Stomach (tissue), 8 donors: ENCODE measurements at regions not wholly inside any gene's neighbourhood (a gene's known extent, or its start where the extent isn't known, plus 50 kb on each side); places are given as distances from the start of the nearest gene placed in this dataset.
A peak's percentile ranks its signal among the peaks of the same experiment; 100 is the strongest.

Source experiments
- DNase-seq, 2 donors: peaks; one replicate each; pipeline versions ENCODE4 v3.0.0 to v3.0.0-alpha.2; 2013 to 2019
- H3K27ac ChIP-seq, 5 donors: fragments of 200-600 bp in 4 of 5; sonication (generic) in 4 of 5; one replicate each; pipeline ENCODE4 v1.5.1; 2013 to 2019; ENCODE audit warnings: mild to moderate bottlenecking in 1 of 5, moderate library complexity in 1 of 5
- H3K27me3 ChIP-seq, 3 donors: fragments of 200-600 bp; sonication (generic); one replicate each; pipeline ENCODE4 v1.5.1; 2017 to 2019; ENCODE audit warnings: mixed run types in 1 of 3
- H3K36me3 ChIP-seq, 4 donors: fragments of 200-600 bp; sonication (generic); 1 replicate in 3 of 4; 2 replicates in 1 of 4; pipeline ENCODE4 v1.5.1; 2016 to 2019
- H3K4me1 ChIP-seq, 4 donors: fragments of 200-600 bp; sonication (generic); one replicate each; pipeline ENCODE4 v1.5.1; 2016 to 2019
- H3K4me3 ChIP-seq, 4 donors: fragments of 200-600 bp; sonication (generic) in 3 of 4; one replicate each; pipeline ENCODE4 v1.5.1; 2016 to 2019; ENCODE audit warnings: mild to moderate bottlenecking in 1 of 4
- H3K9me3 ChIP-seq, 4 donors: fragments of 200-600 bp; sonication (generic); one replicate each; pipeline ENCODE4 v1.5.1; 2016 to 2019
- CTCF ChIP-seq, 7 experiments: fragments of 450-650 bp in 4 of 7; fragments of 200-600 bp in 3 of 7; sonication (generic) in 3 of 7; IDR thresholded peaks; one replicate each; pipeline ENCODE4 v1.5.1; 2016 to 2019; ENCODE audit warnings: antibody characterized with exemption in 7 of 7, control low read depth in 2 of 7, mild to moderate bottlenecking in 1 of 7
- EP300 ChIP-seq: sonication (generic); formaldehyde crosslinking; IDR thresholded peaks from one replicate; pipeline ENCODE4 v1.6.1; 2017; ENCODE audit warnings: antibody characterized with exemption
- POLR2A ChIP-seq, 4 donors: fragments of 450-650 bp; IDR thresholded peaks; one replicate each; pipeline ENCODE4 v1.6.1; 2016; ENCODE audit warnings: antibody characterized with exemption in 4 of 4, control low read depth in 2 of 4, mild to moderate bottlenecking in 1 of 4, moderate library complexity in 1 of 4
- POLR2AphosphoS5 ChIP-seq, 3 donors: sonication (generic); formaldehyde crosslinking; IDR thresholded peaks; one replicate each; pipeline ENCODE4 v1.6.1; 2016; ENCODE audit warnings: antibody characterized with exemption in 3 of 3
- WGBS, 5 donors: extraction: QIAGEN DNeasy Blood & Tissue Kit in 3 of 5; methylation state at CpG; one replicate each; pipeline versions ENCODE4 v1.1.5 to v1.1.7; 2013 to 2018; 5-methylcytosine and 5-hydroxymethylcytosine counted together
- intact Hi-C: fragments of 100-400 bp; cut with DNase I; formaldehyde crosslinking; loops from one replicate; pipeline ENCODE4 v1.15.1; 2023; ENCODE audit warnings: low total_unique reads
- donor health status: healthy with polysubstance abuse.
- donor health status: Bipolar disorder and iron deficiency.
- donor health status: healthy.

DNA sequence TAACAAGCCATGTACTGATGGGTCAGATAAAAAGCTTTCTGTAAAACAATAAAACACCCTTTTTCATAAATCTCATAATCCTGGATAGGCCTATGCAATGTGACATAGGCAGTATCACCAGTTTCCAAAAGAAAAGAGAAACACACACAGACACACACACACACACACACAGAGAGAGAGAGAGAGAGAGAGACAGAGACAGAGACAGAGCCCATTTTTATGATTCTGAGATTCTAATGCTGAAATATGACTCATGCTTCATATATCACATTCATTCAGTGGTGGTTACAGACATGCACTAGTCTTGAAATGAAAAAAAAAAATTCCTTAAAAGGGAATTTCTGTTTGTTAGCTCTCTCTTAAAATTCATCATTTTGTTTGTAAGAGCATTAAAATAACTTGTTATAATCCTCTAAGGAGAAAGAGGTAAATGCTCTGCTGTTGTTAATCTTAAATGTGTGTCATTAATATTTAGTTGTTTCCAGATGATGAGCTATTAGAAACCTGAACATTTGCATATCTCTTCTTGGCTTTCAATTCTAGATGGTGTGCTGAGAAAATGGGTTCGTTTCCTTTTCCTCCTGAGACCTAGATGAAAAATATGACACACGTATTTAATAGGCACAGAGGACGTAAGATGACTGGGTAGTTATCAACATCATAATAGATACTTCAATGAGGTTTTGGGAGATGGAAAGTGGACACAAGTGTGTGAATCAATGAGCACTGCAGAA, 1598.7 kb upstream of the ACVR2A start:
- WGBS, 5 donors: 31 to 55% (median 42%) methylated on average over 3 of the region's 3 CpGs
- H3K27ac ChIP-seq: no peak overlapping the region
- intact Hi-C loops: no loop called here
- H3K4me3 ChIP-seq: no peak overlapping the region
- no peaks in the 10 kb centered on the region for H3K4me1 ChIP-seq
- no peaks in the 10 kb centered on the region for H3K9me3 ChIP-seq
- TF ChIP-seq POLR2AphosphoS5 (IDR thresholded peaks at IDR 0.05) (no peak), EP300 (no peak), CTCF (IDR thresholded peaks at IDR 0.05) (no peak), POLR2A (IDR thresholded peaks at IDR 0.05) (no peak)
- no peaks in the 10 kb centered on the region for H3K27me3 ChIP-seq
- no peak for DNase-seq
- H3K36me3 ChIP-seq: no peaks in the 10 kb centered on the region

- 52 to 76% (median 62%) methylated on average over 2 of the region's 2 CpGs for WGBS, 5 donors
- Histone ChIP-seq H3K27ac (no peak overlapping the region), H3K9me3 (no peaks in the 10 kb centered on the region), H3K4me1 (no peaks in the 10 kb centered on the region), H3K27me3 (no peaks in the 10 kb centered on the region), H3K4me3 (no peak overlapping the region), H3K36me3 (no peaks in the 10 kb centered on the region)
- DNase-seq: peak in 1 of 2 donors; percentile 27
- intact Hi-C loops: no loop called here
- TF ChIP-seq POLR2A (IDR thresholded peaks at IDR 0.05): no peak
- TF ChIP-seq EP300: no peak
- no peak for TF ChIP-seq CTCF (IDR thresholded peaks at IDR 0.05)
- no peak for TF ChIP-seq POLR2AphosphoS5 (IDR thresholded peaks at IDR 0.05)
Measured at GRCh38 chr2:146244830-146245229, 1600.0 kb upstream of the ACVR2A start.

DNA sequence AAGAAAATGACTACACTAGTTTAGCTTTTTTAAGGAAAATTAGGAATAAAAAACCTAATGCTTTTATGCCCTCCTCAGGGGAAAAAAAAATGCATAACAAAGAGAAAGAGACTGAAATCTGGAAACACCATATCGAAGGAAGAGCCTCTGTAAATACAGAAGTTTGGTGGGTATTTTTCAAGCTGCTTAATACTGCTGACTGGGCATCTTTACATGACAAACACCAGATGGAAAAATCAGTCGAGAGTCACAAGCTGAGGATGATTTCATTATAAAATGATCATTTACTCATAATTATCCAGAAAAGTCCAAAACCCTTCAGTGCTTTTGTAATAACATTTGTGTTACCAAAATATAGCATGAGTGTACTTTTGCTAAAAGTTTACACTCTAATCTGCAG, 1600.7 kb upstream of the ACVR2A start:
- 40 to 63% (median 54%) methylated on average over 2 of the region's 2 CpGs for WGBS, 5 donors

DNA sequence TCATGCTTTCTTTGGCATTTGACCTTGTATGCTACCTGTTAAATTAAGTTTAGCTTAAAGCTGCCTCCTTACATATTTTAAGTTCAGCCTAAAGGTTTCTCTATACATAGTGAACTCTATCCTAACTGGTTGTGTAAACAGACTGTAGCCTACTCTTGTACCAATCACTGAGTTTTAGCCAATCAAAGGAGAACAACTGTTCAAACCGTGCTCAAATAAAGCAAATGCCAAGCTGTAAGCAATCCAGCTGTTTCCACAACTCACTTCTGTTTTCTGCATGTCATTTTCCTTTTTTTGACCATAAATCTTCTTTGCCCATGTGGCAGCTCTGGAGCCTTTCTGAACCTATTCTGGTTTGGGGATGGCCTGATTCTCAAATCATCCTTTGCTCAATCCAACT, 1603.8 kb upstream of the ACVR2A start:
- Histone ChIP-seq H3K36me3 (no peaks in the 10 kb centered on the region), H3K27me3 (no peaks in the 10 kb centered on the region), H3K4me1 (no peaks in the 10 kb centered on the region), H3K9me3 (no peaks in the 10 kb centered on the region), H3K27ac (no peak overlapping the region), H3K4me3 (no peak overlapping the region)
- DNase-seq: no peak
- intact Hi-C loops: no loop called here
- WGBS, 5 donors: 12 to 34% (median 23%) methylated on average over 1 of the region's 1 CpG
- TF ChIP-seq EP300 (no peak), CTCF (IDR thresholded peaks at IDR 0.05) (no peak), POLR2A (IDR thresholded peaks at IDR 0.05) (no peak), POLR2AphosphoS5 (IDR thresholded peaks at IDR 0.05) (no peak)

More for the DNA sequence above, 1600.7 kb upstream of the ACVR2A start:
- intact Hi-C loops: no loop called here
- Histone ChIP-seq H3K36me3 (no peaks in the 10 kb centered on the region), H3K9me3 (no peaks in the 10 kb centered on the region), H3K4me3 (no peak overlapping the region), H3K27me3 (no peaks in the 10 kb centered on the region), H3K4me1 (no peaks in the 10 kb centered on the region), H3K27ac (no peak overlapping the region)
- TF ChIP-seq EP300 (no peak), POLR2AphosphoS5 (IDR thresholded peaks at IDR 0.05) (no peak), CTCF (IDR thresholded peaks at IDR 0.05) (no peak), POLR2A (IDR thresholded peaks at IDR 0.05) (no peak)
- DNase-seq: peak in 1 of 2 donors; percentile 32
